Sigmoid colon (tissue), 3 donors: ENCODE measurements at regions not wholly inside any gene's neighbourhood (a gene's known extent, or its start where the extent isn't known, plus 50 kb on each side); places are given as distances from the start of the nearest gene placed in this dataset.

Source experiments
- CTCF ChIP-seq, 4 experiments: fragments of 450-650 bp in 3 of 4; fragments of 200-600 bp in 1 of 4; IDR thresholded peaks; one replicate each; pipeline ENCODE4 v1.5.1; 2016 to 2019; ENCODE audit warnings: antibody characterized with exemption in 4 of 4, mild to moderate bottlenecking in 3 of 4, moderate library complexity in 2 of 4
- POLR2A ChIP-seq, 2 donors: fragments of 450-650 bp; IDR thresholded peaks; one replicate each; pipeline ENCODE4 v1.6.1; 2016; ENCODE audit warnings: antibody characterized with exemption in 2 of 2, mild to moderate bottlenecking in 2 of 2, moderate library complexity in 2 of 2

- no peak for TF ChIP-seq POLR2A (IDR thresholded peaks at IDR 0.05)
- TF ChIP-seq CTCF (IDR thresholded peaks at IDR 0.05): no peak
Measured at GRCh38 chr11:42025121-42025803, 565.8 kb upstream of the LRRC4C start.
